ENCODE measurements at regions not wholly inside any gene's neighbourhood (a gene's known extent, or its start where the extent isn't known, plus 50 kb on each side); places are given as distances from the start of the nearest gene placed in this dataset.

- intact Hi-C loops (cut with DNase I): no loop called here
- DNase-seq: no peak
- no peak for ATAC-seq
- Histone ChIP-seq H3K9me3 (no peaks in the 10 kb centered on the region), H3K4me1 (no peaks in the 10 kb centered on the region), H3K4me3 (no peak overlapping the region), H3K27me3 (no peaks in the 10 kb centered on the region), H3K27ac (no peak overlapping the region), H3K36me3 (no peaks in the 10 kb centered on the region)
- no peak for TF ChIP-seq CTCF (IDR thresholded peaks at IDR 0.05)
Measured at GRCh38 chr21:23542097-23542496, 2065.2 kb downstream of the MRPL39 start.

GRCh38 chr21:23541571-23541970, 2065.7 kb downstream of the MRPL39 start:
- ATAC-seq: no peak
- no peaks in the 10 kb centered on the region for H3K36me3 ChIP-seq
- H3K4me1 ChIP-seq: no peaks in the 10 kb centered on the region
- H3K27me3 ChIP-seq: no peaks in the 10 kb centered on the region
- H3K4me3 ChIP-seq: no peak overlapping the region
- DNase-seq: no peak
- intact Hi-C loops (cut with DNase I): no loop called here
- TF ChIP-seq CTCF (IDR thresholded peaks at IDR 0.05): no peak
- H3K27ac ChIP-seq: no peak overlapping the region
- no peaks in the 10 kb centered on the region for H3K9me3 ChIP-seq

- ATAC-seq (no peak), DNase-seq (no peak)
- Histone ChIP-seq H3K27me3 (no peaks in the 10 kb centered on the region), H3K4me3 (no peak overlapping the region), H3K36me3 (no peaks in the 10 kb centered on the region), H3K27ac (no peak overlapping the region), H3K4me1 (no peaks in the 10 kb centered on the region), H3K9me3 (no peaks in the 10 kb centered on the region)
- TF ChIP-seq CTCF (IDR thresholded peaks at IDR 0.05): no peak
- intact Hi-C loops (cut with DNase I): no loop called here
Measured at GRCh38 chr21:23534850-23535249, 2072.4 kb downstream of the MRPL39 start.

GRCh38 chr21:23531444-23531843, 2075.8 kb downstream of the MRPL39 start:
- no peaks in the 10 kb centered on the region for H3K36me3 ChIP-seq
- no peak for TF ChIP-seq CTCF (IDR thresholded peaks at IDR 0.05)
- DNase-seq (no peak), ATAC-seq (no peak)
- H3K27ac ChIP-seq: no peak overlapping the region
- no peaks in the 10 kb centered on the region for H3K27me3 ChIP-seq
- no peak overlapping the region for H3K4me3 ChIP-seq
- intact Hi-C loops (cut with DNase I): no loop called here
- H3K4me1 ChIP-seq: no peaks in the 10 kb centered on the region
- no peaks in the 10 kb centered on the region for H3K9me3 ChIP-seq

GRCh38 chr21:23524685-23525084, 2082.6 kb downstream of the MRPL39 start:
- no peak for DNase-seq
- intact Hi-C loops (cut with DNase I): no loop called here
- H3K4me1 ChIP-seq: no peaks in the 10 kb centered on the region
- no peaks in the 10 kb centered on the region for H3K27me3 ChIP-seq
- no peak for TF ChIP-seq CTCF (IDR thresholded peaks at IDR 0.05)
- H3K27ac ChIP-seq: no peak overlapping the region
- H3K4me3 ChIP-seq: no peak overlapping the region
- H3K9me3 ChIP-seq: no peaks in the 10 kb centered on the region
- H3K36me3 ChIP-seq: no peaks in the 10 kb centered on the region
- ATAC-seq: no peak

GRCh38 chr21:23522751-23523150, 2084.5 kb downstream of the MRPL39 start:
- H3K36me3 ChIP-seq: no peaks in the 10 kb centered on the region
- H3K4me1 ChIP-seq: no peaks in the 10 kb centered on the region
- no peaks in the 10 kb centered on the region for H3K9me3 ChIP-seq
- no peak for DNase-seq
- ATAC-seq: no peak
- intact Hi-C loops (cut with DNase I): no loop called here
- H3K27ac ChIP-seq: no peak overlapping the region
- no peak for TF ChIP-seq CTCF (IDR thresholded peaks at IDR 0.05)
- H3K4me3 ChIP-seq: no peak overlapping the region
- no peaks in the 10 kb centered on the region for H3K27me3 ChIP-seq
